GM19324 (cell line): ENCODE measurements at regions not wholly inside any gene's neighbourhood (a gene's known extent, or its start where the extent isn't known, plus 50 kb on each side); places are given as distances from the start of the nearest gene placed in this dataset.
A peak's percentile ranks its signal among the peaks of the same experiment; 100 is the strongest.

ENCODE experiments used
- ATAC-seq: cut with Tn5 transposase; IDR thresholded peaks from one replicate; pipeline ENCODE4 v1.9.1; 2021; ENCODE audit warnings: mild to moderate bottlenecking, moderate library complexity; ENCODE audit not compliant: unreplicated experiment, low FRiP score

DNA sequence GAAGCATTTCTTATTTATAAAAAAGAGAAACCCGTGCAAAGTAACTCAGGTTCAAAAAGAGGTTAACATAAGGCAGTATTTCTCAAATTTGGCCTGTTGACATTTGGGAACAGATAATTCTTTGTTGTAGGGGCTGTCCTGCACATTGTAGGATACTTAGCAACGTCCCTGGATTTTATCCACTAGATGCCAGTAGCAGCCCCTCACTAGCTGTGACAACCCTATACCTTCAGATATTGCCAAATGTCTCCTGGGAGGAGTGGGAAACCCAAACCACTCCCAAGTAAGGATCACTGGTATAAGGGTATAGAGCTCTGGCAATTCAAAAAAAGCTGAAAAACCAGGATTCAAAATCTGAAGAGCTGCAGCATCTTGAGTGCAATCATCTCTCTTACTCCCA, 202.3 kb upstream of the PRKCQ start:
- ATAC-seq = no peak

DNA sequence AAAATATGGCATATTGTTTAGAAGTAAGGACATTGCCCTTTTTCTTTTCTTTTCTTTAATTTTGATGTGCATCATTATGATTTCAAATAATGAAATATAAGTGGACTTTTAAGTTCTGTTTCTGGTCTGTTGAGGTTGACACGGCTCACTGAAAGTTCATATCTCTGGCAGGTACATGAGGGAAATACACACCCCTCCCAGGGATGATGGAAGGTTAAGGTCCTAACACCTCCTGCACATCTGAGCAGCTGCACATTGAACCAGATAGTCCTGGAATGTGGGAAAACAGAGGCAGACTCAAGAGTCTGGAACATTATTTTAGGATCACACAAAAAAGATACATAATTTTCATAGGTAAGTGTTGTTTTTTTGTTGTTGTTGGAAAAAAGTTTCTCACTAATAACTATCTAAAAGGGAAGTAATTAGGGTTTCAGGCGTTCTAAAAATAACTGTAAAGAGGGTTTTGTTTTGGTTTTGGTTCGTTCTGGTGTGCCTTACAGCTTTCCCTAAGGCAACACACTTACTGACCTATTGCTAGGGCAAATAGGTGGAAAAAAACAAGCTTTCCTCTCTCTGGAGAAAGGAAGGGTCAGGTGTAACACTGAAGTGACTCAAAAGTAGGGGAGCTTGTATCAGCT, 201.2 kb upstream of the PRKCQ start:
- ATAC-seq = peak; percentile 48

DNA sequence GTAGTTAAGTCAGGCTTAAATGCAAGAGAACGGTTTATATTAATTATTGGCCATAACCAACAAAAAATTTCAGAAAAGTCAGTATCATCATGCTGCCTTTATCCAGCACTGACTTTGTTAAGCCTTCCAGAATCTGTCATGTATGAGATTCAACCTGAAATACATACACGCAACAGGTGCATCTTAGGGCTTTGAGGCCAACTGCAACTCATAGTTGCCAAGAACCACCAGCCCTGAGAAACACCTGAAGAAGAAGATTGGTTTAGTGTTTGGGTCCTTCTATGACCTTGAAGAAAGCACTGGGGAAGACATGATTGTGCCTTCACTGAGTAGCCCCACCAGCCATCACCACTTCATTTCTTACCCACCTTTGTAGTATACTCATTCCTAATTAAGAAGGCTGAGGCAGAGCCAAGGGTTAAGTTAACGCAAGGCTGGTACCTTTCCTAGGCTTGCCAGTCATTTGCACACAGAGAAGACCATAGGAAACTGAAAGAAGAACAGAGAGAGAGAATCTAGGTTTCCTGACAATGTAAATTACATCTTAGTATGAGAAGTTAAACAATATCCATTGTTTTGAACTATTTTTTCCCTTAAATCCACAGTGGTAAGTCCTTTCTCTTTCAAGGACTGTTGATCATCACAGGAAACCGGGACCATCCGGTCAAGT, 200.1 kb upstream of the PRKCQ start:
- peak; percentile 64 for ATAC-seq

DNA sequence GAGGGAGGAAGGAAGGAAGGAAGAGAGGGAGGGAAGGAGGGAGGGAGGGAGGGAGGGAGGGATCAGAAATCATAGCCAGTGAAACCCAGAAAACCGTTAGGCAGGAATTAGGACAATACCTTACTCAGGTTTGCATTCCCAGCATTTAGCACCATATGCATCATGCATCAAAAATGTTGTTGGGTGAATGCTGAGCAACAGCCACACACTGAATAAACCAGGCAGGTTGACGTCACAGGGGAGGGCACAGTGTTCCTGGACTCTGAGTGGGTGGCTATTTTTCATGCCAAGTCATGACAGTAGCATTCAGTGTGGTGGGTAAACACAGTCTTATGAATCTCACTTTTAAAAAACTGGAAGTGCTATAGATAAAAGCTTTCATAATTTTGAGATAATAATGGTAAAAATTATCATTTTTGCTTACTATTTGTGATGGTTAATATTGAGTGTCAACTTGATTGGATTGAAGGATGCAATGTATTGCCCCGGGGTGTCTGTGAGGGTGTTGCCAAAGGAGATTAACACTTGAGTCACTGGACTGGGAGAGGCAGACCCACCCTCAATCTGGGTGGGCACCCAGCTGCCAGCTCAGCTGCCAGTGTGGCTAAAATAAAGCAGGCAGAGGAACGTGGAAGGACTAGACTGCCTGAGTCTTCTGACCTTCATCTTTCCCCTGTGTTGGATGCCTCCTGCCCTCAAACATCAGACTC, 199.1 kb upstream of the PRKCQ start:
- ATAC-seq = no peak

DNA sequence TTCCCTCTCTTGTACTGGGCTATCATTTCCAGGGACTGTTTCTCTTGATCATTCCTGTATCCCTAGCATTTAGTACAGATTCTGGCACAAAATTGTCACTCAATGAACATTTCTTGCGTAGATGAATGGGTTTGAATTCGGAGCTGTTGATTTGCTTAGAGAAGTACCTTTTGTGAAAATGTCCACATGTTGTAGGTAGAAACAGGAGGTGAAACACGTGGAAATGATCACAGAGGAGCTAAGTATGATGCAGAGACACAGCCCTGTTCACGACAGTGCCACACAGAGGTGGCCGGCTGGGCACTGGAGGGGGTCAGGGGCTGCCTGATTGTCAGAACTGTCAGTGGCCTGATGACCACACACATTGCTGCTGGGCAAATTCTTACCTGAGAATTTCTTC, 196.1 kb upstream of the PRKCQ start:
- ATAC-seq = no peak

DNA sequence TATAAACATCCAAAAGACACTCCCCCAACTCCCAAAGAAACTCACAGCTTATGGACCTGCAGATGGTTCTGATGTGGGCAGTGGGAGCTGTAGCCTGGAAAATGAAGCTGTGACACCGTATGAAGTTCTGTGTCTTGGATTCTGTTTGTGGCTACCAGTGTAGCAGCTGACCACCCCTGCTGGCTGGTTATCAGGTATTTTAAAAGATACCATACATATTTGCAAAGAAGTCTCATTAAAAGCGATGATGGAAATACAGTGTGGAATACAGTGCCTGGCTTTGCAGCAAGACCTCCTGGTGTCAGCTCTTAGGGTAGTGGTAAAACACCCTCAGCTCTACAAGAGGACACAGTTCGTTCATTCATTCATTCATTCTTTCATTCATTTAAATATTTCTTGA, 194.3 kb upstream of the PRKCQ start:
- no peak for ATAC-seq

DNA sequence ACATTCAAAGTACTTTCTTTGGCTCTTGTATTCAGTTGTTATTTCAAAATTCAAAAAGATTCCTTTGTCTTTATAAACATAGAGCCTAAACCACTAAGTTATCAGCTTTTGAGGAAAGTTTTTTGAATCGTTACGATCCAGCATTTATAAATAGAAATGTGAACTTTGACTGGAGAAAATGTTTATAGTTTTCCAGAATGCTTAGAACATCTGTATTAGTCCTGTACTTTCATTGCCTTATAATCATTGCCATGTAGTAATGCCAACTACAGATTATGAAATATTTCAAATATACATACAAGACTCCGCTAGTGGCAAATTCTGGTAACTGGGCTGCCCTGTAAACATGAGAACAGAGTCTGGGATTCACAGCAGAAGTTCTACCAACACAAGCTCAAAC, 191.3 kb upstream of the PRKCQ start:
- no peak for ATAC-seq

DNA sequence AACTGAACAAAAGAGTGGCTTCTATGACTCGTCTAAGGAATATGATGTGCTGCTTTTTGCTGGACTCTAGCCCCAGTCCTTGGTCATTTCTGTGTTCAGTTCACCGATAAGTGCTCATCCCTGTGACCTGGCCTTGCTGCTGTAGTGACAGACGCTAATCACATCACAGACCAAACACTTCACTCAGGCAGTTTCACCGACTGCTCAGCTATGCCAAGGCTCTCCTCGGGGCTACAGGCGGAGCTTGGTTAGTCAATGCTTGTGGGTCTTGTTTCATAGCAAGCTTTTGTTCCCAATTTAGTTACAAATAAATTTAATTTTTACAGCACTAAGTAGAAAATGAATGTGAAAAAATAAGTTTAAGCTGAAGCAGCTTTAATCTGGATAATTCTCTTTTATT, 190.8 kb upstream of the PRKCQ start:
- no peak for ATAC-seq

DNA sequence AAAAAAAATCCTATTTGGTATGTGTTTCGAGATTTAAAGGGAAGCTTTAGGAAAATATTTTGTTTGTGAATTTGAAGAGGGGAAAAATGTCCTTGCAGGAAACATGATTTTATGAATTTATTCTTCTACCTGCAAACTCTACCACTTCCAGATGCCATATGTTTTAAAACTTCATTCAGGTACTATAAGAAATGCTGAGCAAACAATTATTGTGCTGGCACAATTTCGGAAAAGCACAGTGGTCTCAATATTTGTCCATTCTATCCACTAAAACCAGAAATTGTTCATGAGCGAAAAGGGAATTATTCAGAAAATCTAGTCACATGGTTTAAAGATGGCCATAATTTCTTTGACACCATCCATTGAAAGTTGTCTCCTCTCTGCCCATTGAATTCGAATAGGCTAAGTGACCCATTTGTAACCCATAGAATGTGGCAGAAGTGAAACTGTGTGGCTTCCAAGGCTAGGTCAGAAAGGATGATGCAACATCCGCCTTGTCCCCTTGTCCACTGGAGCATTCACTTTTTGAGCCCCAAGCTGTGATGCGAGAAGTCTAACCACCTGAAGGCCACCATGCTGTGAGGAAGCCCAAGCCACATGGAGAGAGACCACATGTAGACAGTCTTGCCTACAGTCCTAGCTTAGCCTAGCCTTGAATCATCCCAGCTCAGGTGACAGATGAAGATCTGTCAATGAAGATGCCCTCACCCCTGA, 189.8 kb upstream of the PRKCQ start:
- no peak for ATAC-seq

DNA sequence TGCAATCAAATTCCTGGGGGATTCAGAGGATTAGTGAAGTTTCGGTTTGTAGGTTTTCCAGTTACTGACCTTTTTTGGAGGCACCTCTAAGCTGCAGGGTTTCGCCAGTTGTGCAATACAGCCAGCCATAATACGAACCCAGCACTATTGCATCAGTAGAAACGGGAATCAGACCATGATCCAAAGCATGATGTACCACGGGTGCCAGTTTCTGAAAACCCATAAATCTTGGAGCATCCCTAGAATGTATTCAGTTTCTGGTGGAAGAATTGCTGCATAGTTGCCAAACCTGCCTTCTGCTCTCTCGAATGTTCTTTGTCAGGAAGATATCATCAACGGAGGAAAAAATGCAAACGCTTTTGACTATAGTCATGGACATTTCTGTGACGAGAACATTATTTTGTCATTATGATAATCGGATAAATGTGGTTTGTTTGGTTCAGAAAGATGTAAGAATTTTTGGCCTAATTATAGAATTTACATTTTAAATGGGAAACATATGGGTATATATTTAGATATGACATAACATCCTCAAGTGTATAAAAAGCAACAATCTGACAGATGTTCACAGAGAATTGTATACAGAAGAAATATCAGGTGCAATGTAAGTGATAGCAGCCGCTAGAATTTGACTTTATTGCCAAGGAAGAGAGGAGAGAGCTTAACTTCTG, 186.2 kb upstream of the PRKCQ start:
- no peak for ATAC-seq

DNA sequence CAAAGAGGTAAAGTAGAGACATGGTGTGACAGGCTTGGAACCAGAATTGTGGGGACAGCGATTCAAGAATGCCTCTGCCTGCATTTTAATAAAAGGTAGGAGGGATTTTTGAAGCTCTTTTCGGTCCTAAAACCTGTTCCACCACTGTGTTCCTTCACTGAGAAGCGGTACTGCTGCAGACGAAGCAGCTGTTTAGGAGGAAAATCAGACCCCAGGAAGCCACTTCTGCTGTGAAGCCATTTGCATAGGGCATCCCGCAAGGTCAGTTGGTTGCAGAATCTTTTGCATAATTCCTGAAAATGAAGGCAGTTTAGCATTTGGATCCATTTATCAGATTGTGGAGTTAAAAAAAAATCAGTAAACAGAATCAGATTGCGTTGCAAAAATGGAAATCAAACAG, 183.3 kb upstream of the PRKCQ start:
- no peak for ATAC-seq

DNA sequence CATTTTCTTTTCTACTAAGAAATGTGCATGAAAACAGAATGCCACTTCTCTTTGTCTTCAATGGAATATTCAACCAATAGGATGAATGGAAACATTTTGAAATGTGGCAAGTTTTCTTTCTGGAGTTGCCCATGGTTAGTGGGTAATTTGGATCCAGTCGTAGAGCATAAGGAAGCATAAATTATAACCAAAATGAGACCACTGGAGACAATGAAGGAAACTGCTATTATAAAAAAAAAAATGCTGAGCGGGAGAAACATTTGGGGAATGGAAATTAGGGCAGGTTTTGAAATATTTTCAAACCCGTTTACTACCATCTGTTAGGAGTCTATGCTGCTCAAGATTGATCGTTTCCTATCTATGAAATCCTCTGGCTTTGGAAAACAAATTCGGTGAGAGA, 182.9 kb upstream of the PRKCQ start:
- ATAC-seq = no peak

DNA sequence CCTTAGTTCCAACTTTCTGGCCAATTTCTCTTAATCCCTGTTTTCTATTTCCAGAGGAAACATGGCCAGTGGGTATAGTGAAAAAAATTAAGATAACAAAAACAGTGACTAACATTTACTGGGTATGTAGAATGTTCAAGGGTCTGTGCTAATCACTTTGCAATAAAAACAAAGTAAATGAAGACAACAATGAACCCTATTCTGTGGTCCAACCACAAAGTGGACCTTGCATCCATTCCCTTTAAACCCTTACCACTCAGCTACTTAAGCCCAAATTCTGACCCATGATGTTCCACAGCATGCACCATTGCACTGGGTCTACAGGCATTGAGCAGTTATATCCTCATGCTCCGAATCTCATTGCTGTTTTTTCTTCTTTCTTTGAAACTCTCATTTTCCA, 179.9 kb upstream of the PRKCQ start:
- ATAC-seq = no peak

DNA sequence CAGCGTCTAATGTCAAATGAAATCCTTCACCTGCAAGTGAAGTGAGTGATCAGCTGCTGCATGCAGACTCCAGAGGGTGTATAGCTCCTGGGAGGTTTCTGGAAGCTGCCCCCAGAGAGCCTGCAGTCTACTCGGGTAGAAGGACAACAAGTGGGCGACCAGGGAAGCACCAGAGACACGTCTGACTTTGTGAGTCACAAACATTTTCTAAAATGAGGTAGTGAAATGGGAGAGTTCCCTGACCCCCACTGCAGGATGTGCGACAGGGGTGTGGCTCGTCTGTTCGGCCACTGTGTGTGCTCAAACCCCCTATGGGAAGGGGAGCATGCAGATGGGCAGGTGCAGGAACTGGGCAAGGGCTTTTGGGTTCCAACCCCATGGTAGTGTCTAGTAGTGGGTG, 177.1 kb upstream of the PRKCQ start:
- ATAC-seq = no peak

DNA sequence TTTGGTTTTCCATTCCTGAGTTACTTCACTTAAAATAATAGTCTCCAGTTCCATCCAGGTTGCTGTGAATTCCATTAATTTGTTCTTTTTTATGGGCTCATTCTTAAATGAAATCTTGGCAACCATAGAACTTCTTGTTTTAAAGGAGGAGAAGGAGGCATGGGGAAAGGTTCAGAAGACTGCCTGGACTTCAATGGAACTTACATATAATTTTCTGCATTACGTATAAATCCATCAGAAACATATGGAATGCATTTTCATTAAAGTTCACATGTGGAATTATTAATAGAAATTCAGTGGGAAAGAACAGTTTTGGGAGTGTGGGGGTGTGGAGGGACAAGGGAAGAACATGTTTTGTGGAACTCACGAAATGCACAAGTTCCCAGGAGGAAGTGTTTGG, 176.6 kb upstream of the PRKCQ start:
- no peak for ATAC-seq

DNA sequence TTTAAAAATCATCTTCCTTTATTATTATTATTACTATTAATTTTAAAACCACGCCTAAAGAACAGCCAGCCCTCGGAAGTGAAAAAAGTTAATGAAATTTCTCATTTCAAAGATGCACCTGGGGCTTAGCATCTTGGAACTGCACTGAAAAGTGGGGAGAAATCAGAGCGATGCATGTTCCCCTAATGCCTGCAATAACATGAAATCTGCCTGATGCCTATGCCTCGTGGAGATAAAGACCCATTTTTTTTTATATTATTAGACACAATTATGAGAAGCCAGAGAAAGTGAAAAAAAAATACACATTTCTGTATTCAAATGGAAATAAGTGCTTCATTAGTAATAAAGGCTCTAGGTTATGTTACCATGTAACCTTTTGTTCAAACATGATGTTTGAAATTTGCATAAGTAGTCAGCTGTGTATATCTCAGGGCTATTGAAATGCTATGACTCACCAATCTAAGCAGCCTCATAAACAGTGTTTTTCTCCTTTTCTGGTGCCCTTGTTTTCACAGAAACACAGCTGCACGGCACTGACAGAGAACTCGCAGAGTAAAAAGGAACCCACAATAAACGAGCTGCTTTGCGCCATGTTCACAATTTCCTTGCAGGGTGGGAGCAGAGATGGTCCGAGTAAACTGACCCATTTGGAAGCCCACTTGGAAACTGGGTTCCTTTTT, 175.8 kb upstream of the PRKCQ start:
- no peak for ATAC-seq

DNA sequence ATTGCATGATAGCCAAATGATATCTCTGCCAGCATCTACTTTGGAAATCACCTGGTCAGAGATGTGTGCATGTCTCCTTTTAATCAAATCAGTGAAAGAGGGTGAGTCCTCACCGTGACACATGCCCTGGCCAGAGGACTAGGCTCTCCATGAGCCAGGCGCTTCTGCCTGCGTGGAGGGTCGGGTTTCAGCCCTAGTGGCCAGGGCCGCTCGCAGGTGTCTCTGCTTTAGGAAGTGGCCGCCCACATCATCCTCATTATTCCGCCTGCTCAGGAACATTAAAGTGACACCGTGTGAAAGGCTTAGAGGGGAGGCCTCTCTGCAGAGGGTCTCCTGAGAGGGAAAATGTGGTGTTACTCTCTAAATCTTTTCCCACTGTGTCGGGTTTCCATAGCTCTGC, 173.6 kb upstream of the PRKCQ start:
- ATAC-seq = no peak

DNA sequence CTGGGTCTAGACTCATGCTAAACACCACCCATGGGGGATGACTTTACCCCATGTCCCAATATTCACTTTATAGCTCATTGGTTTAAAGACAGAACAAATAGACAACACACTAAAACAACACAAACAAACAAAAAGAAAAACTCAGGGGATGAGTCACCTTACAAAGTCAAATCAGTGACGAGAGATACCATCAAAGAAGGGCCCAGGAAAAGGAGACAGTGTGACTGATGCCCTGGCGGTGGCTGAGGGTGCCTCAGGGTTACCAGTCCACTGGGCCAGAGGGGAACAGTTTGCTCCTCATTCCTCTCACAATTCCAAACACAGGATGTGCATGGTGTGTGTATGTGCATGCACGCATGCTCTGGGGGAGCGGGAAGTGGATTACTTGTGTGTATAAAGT, 171.3 kb upstream of the PRKCQ start:
- ATAC-seq = no peak

DNA sequence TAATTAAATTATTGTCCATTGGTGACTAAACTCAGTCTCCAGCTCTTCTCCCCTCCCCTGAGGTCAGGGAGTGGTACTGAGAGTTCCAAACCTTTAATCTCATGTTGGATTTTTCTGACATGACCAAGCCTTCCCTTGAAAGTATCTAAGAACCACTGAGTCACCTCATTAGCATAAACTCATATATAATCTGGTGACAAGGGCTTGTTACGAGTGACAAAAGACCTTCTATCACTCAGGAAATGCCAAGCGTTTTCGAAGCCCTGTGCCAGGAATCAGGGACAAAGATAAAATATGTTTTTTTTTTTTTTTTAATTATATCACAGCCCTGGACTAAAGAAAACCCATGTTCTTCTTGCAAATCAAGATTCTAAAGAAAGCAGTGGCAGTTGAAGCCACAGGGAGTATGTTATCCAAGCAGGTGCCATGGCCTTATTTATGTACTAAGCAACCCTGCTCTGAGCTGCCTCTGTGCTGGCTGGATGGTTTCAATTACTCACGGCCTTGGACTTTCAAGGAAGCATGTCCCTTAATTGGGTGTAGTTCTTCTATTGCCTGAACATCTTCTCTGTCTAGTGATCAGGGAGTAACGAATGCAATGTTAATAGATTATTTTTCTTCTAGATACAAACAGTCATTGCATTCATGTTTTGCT, 169.0 kb upstream of the PRKCQ start:
- no peak for ATAC-seq

DNA sequence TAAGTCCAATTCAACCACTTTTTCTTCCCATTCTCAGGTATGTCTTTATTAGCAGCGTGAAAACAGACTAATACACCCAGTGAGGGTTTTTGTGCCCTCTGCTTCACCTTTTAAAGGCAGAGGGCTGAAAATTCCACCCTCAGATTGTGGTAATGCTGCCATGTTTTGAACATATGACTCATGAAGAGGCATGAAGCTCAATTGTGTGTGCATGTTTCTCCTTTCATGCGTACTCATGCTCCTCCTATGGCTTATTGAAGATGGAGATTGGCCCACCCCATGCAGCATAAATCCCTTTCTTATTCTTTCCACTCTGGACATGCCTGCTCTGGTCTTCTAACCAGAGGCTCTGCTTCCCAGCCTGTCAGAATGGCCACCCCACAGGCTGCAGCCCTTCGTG, 168.0 kb upstream of the PRKCQ start:
- ATAC-seq = no peak
